Stimulated activated CD4-positive, alpha-beta T cell treated with anti-CD3 and anti-CD28 coated beads, Interleukin-1b, Interleukin-23, amount 100 ng/mL, for 1 hour (primary cell): ENCODE measurements at regions not wholly inside any gene's neighbourhood (a gene's known extent, or its start where the extent isn't known, plus 50 kb on each side); places are given as distances from the start of the nearest gene placed in this dataset.

Source experiments
- DNase-seq, 2 donors: peaks; one replicate each; pipeline ENCODE4 v3.0.0-alpha.2; 2020; ENCODE audit warnings: low read depth in 2 of 2

DNA sequence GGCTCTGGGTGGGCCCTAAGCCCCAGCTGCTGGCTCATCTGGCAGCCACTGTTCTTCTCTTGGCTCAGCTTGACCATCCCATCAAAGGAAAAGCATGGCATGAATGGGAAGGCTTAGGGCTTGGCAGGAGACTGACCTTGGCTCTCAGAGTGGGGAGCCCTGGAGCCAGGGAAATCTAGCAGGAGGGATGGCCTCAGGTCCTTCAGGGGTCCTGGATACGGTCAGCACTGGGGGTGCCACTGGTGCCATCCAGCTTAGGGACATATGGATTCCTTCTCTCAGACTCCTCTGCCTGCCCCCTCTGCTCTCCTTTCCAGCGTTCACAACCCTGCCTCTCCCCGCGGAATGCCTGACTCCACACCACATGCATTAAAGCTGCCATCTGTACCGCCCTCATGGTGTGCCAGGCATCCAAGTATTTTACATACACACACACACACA is 165.5 kb upstream of the HAAO start:
- no peak for DNase-seq

- no peak for DNase-seq
Measured at GRCh38 chr2:42957109-42957860, 164.9 kb upstream of the HAAO start.

DNA sequence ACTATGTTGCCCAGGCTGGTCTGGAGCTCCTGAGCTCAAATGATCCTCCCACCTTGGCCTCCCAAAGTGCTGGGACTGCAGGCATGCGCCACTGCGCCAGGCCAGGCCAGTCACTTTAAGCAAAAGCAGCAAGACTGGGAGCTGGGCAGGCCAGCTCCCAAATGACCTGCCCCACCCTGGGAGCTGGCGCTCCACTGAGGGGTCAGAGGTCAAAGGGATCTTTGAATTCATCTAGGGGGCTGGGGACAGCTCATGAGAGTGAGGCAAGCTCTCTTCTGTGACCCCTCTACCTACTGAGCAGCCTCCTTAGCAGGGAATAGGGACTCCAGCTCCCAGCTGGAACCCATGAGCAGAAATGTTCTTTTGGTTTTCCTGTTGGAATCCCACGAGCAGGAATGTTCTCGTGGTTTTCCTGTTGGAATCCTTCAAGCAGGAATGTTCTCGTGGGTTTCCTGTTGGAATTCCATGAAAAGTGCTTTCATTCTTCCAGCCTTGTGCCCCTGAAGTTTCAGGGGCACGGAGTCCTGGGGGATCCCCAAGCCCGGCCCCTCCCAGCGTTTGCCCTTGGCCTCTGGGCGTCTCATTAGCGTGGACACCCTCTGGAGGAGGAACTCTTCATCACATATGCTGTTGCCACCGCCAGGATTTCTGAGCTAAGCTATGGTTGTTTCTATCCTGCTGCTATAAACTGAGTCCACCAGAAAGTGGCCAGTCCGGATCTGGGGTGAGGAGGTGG is 162.0 kb upstream of the HAAO start:
- no peak for DNase-seq

GRCh38 chr2:42953216-42953615 is 160.8 kb upstream of the HAAO start:
- DNase-seq: no peak

GRCh38 chr2:42951263-42951938 is 159.0 kb upstream of the HAAO start:
- DNase-seq: no peak

DNA sequence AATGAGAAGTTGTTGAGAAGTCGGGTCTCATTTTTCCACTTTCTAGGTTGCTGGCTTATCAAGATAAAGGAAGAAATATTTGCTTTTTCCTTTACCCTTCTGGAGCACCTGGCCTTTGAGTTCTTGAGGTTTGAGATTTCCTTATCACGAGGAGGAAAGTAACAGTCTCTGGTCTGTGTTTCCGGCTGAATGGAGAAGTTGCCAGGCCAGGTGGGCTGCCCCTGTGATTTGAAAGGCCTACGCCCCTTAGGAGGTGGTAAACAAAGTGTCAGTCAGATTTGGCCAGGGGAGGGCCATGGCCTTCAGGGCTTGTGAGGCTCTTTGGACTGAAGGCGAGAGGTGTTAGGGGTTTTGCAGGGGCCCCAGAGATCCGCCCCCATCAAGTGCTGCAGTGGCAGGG is 156.7 kb upstream of the HAAO start:
- DNase-seq: no peak

GRCh38 chr2:42947809-42948600 is 155.6 kb upstream of the HAAO start:
- no peak for DNase-seq

DNA sequence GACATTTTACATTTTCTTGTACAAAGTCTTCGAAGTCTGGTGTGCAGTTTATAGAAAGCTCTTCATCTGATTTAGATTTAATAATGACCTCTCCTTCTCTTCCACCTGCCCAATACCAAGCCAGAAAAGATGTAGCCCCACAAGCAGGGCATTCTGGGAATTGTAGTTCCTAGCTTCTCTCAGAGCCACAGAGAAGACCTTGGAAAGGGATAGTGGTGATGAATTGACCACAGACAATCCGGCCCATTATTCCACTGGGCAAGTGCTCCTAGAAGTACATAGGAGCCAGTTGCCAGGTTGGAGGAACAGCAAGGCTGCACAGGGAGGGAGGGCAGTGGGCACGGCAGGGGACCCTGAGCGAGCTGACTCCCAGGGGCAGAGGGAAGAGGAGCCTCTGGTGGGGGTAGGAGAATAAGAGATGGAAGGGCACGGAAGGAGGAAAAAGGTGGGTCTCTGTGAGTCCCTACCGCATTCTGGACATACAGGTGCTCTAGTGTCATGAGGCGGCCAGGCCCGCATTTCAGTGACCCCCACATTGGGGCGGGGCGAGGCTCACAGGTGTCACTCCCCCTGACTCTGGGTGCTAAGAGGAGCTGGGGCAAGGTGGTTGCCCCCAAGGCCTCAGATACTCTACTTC is 152.5 kb upstream of the HAAO start:
- DNase-seq: no peak

GRCh38 chr2:42942990-42943493 is 150.7 kb upstream of the HAAO start:
- no peak for DNase-seq

GRCh38 chr2:42942214-42942989 is 150.0 kb upstream of the HAAO start:
- DNase-seq: no peak

- no peak for DNase-seq
Measured at GRCh38 chr2:42941633-42942176, 149.3 kb upstream of the HAAO start.

DNA sequence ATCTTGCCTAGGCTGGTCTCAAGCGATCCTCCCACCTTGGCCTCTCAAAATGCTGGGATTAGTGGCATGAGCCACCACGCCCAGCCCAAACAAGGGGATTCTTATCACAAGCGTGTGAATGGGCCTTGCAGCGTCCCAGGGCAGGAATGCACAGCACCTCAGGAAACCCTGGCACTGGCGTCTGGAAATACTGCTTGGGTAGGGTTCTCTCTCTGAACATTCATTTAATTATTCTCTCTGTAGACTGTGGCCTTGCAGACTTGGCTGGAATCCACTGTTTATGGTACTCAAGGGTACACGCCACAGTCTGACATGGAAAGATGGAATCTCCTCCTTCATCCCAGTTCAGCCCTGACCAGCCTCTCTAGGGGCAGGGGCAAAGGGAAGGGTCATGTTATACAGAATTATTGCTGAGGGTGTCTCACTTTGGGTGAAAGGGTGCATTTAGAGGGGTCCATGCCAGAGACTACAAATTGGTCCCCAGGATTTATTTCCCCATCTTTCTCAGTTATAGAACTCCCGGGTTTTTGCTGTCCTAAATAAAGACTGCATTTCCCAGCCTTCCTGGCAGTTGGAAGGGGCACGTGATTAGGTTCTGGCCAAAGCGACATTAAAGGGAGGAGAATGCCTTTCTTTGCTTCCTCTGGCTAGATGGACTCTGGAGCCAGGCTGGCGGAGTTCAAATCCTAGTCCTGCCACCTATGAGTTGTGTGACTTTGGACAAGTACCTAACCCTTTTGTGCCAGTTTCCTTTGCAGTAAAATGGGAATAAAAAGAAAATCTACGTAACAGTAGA is 147.2 kb upstream of the HAAO start:
- DNase-seq: no peak

GRCh38 chr2:42938671-42939370 is 146.4 kb upstream of the HAAO start:
- no peak for DNase-seq

DNA sequence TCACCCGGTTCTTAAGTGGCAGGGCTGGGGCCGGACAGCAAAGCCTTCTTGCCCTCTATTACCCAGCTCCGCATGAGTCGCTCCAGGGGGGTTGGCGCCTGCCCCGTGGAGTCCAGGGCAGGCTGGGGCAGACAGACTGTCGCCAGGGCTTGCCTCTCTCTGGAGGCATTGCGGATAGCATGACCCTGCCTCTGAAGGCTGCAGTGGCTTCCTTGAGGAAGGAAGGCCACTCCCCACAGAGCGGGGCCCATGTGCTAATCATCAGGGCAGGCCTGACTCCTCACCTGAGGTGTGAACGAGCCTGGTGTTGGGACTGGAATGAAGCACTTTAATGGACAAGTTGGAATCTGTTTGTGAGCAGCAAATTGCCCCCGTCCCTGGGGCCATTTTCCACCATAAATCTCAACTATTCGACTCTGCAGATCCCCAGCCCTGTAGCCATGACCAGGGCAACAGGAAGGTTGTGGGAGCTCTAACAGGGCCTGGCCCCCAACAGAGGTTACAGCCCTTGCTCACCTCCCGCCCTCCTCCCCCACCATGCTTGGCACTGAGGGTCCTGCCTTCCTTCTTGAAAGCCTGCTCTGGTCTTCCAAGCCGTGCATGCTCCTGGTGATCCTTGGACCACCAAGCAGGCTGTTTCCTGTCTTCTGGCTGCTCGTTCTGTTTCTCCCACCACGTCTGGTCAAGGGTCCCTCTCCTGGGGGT is 144.9 kb upstream of the HAAO start:
- no peak for DNase-seq

- DNase-seq: no peak
Measured at GRCh38 chr2:42935692-42936671, 143.6 kb upstream of the HAAO start.

DNA sequence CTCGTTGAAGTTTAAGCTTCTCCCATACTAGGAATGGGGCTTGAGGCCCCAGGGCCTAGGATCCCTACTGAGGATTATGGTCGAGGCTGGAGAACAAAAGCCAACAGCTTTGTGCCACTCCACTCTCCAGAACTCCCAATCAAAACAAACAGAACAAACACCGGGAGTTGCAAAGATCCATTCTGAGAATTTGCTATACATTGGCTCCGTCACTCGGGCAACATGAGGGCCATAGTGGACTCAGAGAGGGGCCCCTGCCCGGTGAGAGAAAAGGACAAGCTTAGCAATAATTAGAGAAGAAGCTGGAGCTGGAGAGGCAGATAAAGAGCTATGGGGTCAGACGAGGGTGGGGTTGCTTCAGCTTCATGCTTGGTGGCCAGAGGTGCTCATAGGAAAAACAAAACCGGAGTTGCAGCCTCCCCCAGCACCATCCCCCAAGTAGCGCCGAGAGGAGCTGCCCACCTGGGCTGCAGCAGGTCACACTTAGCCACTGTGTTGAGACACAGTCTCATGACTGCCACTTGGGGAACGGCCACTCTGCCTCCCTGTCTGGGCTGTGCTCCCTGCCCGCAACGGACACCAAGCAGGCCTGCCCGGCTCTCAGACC is 142.3 kb upstream of the HAAO start:
- no peak for DNase-seq
